ENCODE measurements at regions not wholly inside any gene's neighbourhood (a gene's known extent, or its start where the extent isn't known, plus 50 kb on each side); places are given as distances from the start of the nearest gene placed in this dataset.

DNA sequence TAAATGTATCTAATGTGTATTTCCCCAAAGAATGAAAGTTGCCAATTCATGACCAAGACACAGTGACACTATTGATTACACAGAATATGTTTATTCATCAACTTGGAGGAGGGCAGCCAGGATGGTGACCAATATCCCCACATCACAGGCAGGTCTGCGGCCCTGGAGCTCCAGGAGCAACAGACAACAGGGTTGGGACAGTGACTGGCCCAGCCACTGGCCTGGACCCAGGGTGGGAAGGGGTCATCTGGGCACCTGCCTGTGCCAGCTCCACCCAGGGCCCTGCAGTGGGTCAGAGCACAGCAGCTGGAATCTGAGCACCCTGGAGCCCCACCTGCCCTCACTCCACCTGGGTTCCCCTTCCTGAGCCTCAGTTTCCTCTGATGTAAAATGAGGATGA lies 466.1 kb downstream of the MATN1 start:
- no peaks in the 10 kb centered on the region for H3K9me3 Mint-ChIP-seq
- H3K4me3 Mint-ChIP-seq: no peak overlapping the region
- H3K4me1 Mint-ChIP-seq (ENCODE audit: low read depth): no peaks in the 10 kb centered on the region
- H3K36me3 Mint-ChIP-seq (ENCODE audit: low read depth): no peaks in the 10 kb centered on the region
- peaks cover 16% of the 10 kb centered on the region for H3K27me3 Mint-ChIP-seq
- no peak overlapping the region for H3K27ac Mint-ChIP-seq
- intact Hi-C loops (cut with micrococcal nuclease): no loop called here

DNA sequence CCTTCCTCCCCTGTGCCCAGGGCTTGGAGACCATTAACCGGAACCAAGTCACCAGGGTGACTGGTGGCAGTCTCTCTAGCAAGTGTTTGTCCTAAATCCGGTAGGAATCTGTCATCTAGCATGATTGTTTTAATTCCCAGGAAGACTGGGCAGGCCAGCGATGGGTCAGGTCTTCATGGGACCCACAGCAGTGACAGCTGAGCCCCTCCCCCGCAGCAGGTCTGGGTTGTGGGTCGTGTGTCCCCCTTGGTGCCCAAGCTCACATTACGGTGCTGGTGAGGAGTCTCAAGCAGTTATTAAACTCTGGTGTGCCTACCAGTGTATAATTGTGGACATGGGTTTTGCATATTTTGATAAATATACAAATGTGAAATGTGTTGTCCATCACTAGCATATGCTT lies 466.5 kb downstream of the MATN1 start:
- Mint-ChIP-seq H3K9me3 (no peaks in the 10 kb centered on the region), H3K36me3 (ENCODE audit: low read depth) (no peaks in the 10 kb centered on the region), H3K27me3 (peaks cover 16% of the 10 kb centered on the region), H3K27ac (no peak overlapping the region), H3K4me1 (ENCODE audit: low read depth) (no peaks in the 10 kb centered on the region), H3K4me3 (no peak overlapping the region)
- intact Hi-C loops (cut with micrococcal nuclease): no loop called here

DNA sequence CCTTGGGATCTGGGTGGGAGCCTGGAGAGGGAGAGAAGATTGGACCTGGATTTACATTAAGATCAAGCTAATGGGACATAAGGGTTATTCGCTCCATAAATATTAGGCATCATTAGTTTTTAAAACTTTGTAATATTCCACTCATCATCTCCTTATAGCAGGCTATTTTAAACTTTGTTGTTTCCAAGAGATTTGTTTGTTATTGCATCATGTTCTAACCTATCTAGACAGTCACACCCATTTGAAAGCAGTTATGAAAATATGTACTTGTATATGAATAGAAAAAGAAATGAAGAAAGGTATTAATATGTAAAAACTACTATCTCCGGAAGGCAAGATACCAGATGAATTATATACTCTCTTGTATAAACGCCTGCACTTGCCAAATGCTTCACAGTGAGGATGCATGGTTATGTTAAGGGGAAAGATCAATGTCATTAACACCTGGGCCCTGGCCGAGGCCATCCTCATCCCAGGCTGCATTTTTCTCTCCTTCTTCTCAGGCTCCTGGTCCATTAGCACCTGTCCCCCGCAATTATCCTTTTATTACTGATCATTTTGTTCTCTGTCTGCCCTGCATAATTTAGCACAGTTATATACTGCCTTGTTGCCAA lies 468.2 kb downstream of the MATN1 start:
- intact Hi-C loops (cut with micrococcal nuclease): no loop called here
- Mint-ChIP-seq H3K9me3 (no peaks in the 10 kb centered on the region), H3K4me1 (ENCODE audit: low read depth) (no peaks in the 10 kb centered on the region), H3K4me3 (no peak overlapping the region), H3K27me3 (peaks cover 14% of the 10 kb centered on the region), H3K36me3 (ENCODE audit: low read depth) (no peaks in the 10 kb centered on the region), H3K27ac (no peak overlapping the region)

DNA sequence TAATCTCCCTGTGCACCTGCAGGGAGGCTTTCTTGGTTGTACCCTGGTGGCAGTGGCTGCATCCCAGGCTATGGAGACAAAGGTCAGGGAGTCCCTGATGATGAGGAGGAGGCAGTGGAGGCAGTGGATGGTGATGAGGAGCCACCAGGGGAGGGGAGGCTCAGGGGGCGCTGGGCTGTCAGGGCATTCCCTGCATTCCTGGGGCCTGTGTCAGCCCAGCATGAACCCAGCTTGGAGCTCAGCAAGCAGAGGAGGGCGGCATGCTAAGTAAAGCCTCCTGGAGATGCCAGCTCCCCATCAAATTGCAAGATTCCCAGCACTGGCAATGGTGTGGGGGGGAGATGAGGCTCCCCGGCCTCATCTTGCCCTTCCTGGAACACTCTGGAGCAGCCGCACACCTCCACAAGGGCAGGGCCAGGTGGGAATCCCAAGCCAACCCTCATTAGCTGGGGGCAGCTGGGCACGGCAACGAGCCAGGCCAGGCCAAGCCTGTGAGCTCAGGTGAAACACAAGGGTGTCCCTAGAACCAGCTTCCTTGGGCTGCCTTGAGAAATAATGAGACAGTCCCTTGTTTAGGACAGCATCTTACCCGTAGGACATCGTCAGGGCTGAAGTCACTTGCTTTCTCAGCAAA lies 469.5 kb downstream of the MATN1 start:
- no peak overlapping the region for H3K27ac Mint-ChIP-seq
- H3K4me1 Mint-ChIP-seq (ENCODE audit: low read depth): no peaks in the 10 kb centered on the region
- H3K27me3 Mint-ChIP-seq: peaks cover 7% of the 10 kb centered on the region
- intact Hi-C loops (cut with micrococcal nuclease): no loop called here
- no peaks in the 10 kb centered on the region for H3K36me3 Mint-ChIP-seq (ENCODE audit: low read depth)
- H3K4me3 Mint-ChIP-seq: no peak overlapping the region
- H3K9me3 Mint-ChIP-seq: no peaks in the 10 kb centered on the region

DNA sequence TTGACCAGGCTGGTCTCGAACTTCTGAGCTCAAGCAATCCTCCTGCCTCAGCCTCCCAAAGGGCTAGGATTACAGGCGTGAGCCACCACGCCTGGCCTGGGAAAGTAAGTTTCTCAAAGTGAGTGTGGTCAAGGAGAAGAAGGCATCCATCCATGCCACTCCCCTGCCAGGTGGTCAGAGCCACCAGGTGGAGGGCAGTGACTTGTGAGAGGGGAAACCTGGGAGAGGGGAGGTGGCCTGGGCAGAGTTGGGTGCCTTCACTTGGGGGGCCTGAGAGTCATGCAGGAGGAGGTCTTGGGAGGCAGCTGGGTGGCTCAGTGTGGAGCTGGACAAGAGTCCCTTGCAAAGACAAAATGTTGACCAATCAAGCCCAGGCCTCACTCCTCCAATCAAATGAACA lies 470.0 kb downstream of the MATN1 start:
- Mint-ChIP-seq H3K4me3 (no peak overlapping the region), H3K4me1 (ENCODE audit: low read depth) (no peaks in the 10 kb centered on the region), H3K27ac (no peak overlapping the region), H3K27me3 (peaks cover 4% of the 10 kb centered on the region), H3K36me3 (ENCODE audit: low read depth) (no peaks in the 10 kb centered on the region), H3K9me3 (no peaks in the 10 kb centered on the region)
- intact Hi-C loops (cut with micrococcal nuclease): no loop called here

DNA sequence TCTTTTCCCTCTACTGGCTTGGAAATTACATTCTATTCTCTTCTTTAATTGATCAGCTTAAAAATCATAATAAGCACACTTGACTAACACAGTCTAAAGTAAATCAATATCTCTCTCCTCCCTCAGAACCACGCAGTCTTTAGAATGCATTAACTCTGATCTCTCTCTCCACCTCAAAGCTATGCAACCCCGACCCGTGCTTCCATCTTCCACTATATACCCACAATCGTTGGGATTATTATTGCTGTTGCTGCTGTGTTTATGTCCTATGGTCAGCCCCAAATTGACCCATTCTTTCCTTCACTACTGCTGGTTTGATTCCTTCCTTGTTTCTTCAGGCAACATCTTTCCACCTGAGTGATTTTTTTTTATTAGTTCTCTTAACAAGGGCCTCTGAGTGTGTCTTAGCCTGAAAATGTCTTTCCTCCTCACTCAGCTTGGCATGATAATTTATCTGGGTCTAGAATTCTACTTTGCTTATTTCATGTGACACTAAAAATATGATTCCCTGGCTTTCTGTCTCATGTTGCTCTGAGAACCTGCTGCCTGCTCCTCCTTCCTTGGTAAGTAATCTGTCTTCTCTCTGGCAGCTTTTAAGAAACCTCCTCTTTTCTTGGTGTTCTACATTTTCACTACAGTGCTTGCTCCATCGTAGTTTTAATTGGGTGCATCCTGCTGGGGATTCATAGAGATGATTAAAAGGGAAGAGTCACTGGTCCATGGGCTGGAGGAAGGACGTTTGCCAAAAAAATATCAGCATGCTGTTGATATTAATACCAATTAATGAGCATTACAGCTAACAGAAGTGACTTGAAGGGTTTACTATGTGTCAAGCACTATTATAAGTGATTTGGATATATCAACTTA lies 472.2 kb downstream of the MATN1 start:
- H3K27me3 Mint-ChIP-seq: peaks cover 4% of the 10 kb centered on the region
- no peak overlapping the region for H3K4me3 Mint-ChIP-seq
- H3K27ac Mint-ChIP-seq: no peak overlapping the region
- intact Hi-C loops (cut with micrococcal nuclease): no loop called here
- H3K36me3 Mint-ChIP-seq (ENCODE audit: low read depth): no peaks in the 10 kb centered on the region
- H3K4me1 Mint-ChIP-seq (ENCODE audit: low read depth): no peaks in the 10 kb centered on the region
- H3K9me3 Mint-ChIP-seq: no peaks in the 10 kb centered on the region

DNA sequence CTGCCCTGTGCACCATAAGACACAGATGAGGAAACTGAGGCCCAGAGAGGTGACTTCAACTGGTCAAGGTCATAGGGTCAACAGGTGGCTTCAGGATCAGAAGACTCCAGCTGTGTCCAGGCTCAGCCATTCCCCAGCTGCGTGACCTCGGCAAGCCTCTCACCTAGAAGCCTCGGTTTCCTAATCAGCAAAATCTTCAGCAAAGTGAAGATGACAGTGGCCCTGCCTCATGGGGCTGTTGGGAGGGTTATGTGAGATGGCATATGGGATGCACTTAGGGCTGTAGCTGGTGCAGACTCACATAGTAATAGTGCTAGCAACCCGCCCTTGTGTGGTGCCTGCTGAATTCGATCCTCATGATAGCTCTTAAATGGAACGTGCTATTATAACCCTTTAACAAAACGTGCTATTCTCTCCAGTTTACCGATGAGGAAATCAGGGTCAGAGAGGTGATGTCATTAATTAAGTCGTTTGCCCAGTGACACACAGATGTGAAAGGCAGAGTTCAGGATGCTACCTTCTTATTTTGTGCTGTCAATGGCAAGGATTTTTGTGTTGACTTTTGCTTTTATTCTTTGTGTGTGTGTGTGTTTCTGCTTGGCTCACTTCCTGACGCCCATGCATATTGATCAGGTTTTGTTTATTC lies 472.9 kb downstream of the MATN1 start:
- no peaks in the 10 kb centered on the region for H3K4me1 Mint-ChIP-seq (ENCODE audit: low read depth)
- peaks cover 4% of the 10 kb centered on the region for H3K27me3 Mint-ChIP-seq
- H3K9me3 Mint-ChIP-seq: no peaks in the 10 kb centered on the region
- no peak overlapping the region for H3K27ac Mint-ChIP-seq
- H3K4me3 Mint-ChIP-seq: no peak overlapping the region
- no peaks in the 10 kb centered on the region for H3K36me3 Mint-ChIP-seq (ENCODE audit: low read depth)
- intact Hi-C loops (cut with micrococcal nuclease): no loop called here

DNA sequence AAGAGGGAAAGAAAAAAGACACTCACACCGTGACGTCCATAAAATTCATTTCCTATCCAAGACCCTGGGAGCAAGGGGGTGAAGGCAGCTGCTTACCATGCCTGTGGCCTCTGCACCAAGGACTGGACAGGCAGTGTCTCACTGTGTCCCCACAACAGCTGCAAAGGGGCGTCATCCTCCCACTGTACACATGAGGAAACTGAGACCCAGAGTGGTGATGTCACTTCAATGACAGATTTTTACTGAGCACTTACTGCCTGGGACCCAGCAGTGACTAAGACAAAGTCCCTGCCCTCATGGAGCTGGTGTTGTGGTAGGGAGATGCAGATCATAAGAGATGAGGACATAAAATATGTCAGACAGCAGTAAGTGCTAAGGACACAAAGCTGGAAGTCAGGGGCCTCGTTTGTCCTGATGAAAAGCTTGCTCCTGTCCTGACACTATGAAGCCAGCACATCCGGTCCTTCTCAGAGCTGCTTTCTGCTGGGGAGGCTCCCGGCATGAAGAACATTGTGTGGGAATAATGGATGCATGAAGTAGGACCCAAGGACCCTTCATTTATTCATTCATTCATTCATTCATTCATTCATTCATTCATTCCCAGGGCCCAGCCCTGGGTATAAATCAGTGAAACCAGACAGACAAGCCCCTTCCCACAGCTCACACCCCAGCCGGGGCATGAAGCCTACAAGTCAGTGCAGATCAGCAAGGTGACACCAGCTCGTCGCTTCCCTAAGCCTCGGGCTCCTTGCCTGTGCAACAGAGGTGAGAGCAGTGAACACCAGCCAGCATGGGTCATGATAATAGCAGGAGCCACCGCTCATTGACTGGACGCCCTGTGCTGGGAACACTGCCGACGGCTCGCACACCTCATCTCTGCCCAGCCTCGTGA lies 473.7 kb downstream of the MATN1 start:
- H3K4me3 Mint-ChIP-seq: no peak overlapping the region

DNA sequence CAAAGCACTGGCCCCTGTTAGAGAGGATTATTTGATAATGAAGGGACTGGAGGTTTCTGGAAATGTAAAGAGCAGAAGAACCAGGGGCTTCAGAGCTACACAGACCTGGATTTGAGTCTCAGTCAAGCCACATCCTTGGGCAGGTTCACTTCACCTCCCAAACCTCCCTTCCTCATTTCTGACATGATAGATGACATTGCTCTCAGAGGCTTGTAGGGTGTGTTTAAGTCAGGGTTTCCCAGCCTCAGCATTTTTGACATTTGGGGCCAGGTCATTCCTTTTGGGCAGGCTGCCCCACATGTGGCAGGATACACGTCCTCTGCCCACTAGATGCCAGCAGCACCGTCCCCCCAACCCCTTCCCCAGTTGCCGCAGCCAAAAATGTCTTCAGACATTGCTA lies 474.6 kb downstream of the MATN1 start:
- Mint-ChIP-seq H3K9me3 (no peaks in the 10 kb centered on the region), H3K4me3 (no peak overlapping the region), H3K27me3 (peaks cover 3% of the 10 kb centered on the region), H3K4me1 (ENCODE audit: low read depth) (no peaks in the 10 kb centered on the region), H3K36me3 (ENCODE audit: low read depth) (no peaks in the 10 kb centered on the region), H3K27ac (no peak overlapping the region)
- intact Hi-C loops (cut with micrococcal nuclease): no loop called here

More for the DNA sequence above, 473.7 kb downstream of the MATN1 start:
- intact Hi-C loops (cut with micrococcal nuclease): no loop called here
- Mint-ChIP-seq H3K36me3 (ENCODE audit: low read depth) (no peaks in the 10 kb centered on the region), H3K27me3 (peaks cover 4% of the 10 kb centered on the region), H3K4me1 (ENCODE audit: low read depth) (no peaks in the 10 kb centered on the region), H3K9me3 (no peaks in the 10 kb centered on the region), H3K27ac (no peak overlapping the region)

DNA sequence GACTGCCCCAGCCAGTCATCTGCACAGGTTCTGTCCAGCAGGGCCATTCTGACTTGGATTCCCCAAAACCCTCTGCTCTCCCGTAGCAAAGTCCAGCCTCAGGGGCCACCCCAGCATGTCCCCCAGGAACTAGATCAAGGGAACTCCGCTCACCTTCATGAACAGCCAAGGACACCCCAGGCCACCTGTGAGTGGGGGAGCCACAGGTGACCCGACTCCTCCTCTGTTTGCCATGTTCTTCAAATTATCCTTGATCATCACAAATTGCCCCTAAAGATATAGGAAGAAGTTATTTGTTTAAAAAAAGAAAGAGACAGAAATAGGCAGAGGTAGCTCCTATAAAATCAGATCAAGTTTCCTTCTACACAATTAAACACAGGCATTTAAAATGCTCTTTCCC lies 475.0 kb downstream of the MATN1 start:
- Mint-ChIP-seq H3K9me3 (no peaks in the 10 kb centered on the region), H3K27me3 (peaks cover 2% of the 10 kb centered on the region), H3K4me3 (no peak overlapping the region), H3K36me3 (ENCODE audit: low read depth) (no peaks in the 10 kb centered on the region), H3K4me1 (ENCODE audit: low read depth) (no peaks in the 10 kb centered on the region), H3K27ac (no peak overlapping the region)
- intact Hi-C loops (cut with micrococcal nuclease): no loop called here

DNA sequence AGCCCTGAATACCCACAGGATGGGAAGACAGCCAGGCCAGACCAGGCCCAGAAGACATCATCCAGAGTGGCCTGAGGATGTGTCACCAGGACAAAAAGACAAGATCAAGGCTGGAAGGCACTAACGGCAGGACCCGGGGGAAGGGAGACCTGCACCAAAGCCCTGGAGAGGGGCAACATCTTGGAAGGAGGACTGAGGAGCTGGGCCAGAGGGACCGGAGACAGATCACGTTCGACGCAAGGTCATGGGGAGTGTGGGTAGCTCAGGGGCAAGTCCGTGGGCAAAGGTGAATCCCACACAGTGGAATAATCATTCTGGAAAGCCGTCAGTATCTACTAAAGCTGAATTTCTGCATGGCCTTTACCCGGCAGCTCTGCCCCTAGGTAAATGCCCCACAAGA lies 478.6 kb downstream of the MATN1 start:
- H3K27me3 Mint-ChIP-seq: peaks cover 8% of the 10 kb centered on the region
- H3K9me3 Mint-ChIP-seq: no peaks in the 10 kb centered on the region
- H3K4me1 Mint-ChIP-seq (ENCODE audit: low read depth): no peaks in the 10 kb centered on the region
- H3K27ac Mint-ChIP-seq: no peak overlapping the region
- H3K4me3 Mint-ChIP-seq: no peak overlapping the region
- H3K36me3 Mint-ChIP-seq (ENCODE audit: low read depth): no peaks in the 10 kb centered on the region
- intact Hi-C loops (cut with micrococcal nuclease): no loop called here

DNA sequence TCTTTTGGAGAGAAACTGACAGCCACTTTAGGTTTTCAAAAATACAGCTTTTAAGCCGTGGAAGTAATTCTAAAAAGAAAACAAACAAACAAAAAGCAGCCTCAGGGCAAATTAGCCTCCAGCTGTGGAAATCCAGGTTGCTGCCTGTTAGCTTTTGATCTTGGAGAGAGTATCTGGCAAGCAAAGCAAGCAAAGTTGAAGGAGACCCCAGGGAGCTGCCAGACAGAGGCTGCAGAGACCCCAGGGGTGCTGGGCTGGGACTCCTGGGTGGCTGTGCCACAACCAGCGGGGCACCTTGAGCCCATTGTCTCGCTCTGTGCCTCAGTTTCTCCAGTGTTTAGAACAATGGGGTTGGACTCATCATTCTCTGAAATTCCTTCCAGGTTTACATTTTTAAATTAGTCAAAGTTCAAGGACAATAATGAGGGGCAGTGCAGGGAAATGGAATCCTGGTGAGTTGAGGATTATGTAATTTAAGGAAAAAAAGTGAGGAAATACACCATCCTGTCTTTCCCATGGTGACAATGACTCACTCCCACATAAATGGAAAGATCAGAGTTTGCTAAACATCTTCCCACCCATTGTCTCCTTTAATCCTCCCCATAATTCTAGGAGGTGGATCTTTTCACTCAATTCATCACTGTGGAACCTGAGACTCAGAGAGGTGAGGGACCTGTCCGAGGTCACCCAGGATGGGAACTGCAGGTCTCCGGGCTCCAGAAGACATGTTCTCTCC lies 480.5 kb downstream of the MATN1 start:
- H3K36me3 Mint-ChIP-seq (ENCODE audit: low read depth): no peaks in the 10 kb centered on the region
- H3K9me3 Mint-ChIP-seq: no peaks in the 10 kb centered on the region
- no peak overlapping the region for H3K27ac Mint-ChIP-seq
- no peaks in the 10 kb centered on the region for H3K4me1 Mint-ChIP-seq (ENCODE audit: low read depth)
- H3K4me3 Mint-ChIP-seq: no peak overlapping the region
- H3K27me3 Mint-ChIP-seq: peaks cover 8% of the 10 kb centered on the region
- intact Hi-C loops (cut with micrococcal nuclease): no loop called here

DNA sequence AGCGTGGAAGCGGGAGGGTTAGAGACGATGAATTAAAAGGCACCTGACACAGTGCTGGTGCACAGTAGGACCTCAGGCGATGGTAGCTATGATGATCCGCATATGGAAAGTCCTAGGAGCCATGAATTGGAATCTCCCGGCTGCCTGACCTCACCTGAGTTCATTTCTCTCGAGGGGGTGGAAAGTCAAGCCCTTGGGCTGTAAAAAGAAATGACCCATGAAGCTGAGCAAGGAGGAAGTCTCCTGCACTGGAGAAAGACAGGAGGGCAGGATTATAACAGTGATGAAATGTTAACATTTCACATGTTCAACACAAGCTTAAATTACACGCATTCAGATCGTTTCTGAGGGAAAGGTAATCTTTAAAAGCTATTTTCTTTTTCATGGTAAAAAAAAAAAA lies 481.2 kb downstream of the MATN1 start:
- H3K9me3 Mint-ChIP-seq: no peaks in the 10 kb centered on the region

More for the DNA sequence above, 481.2 kb downstream of the MATN1 start:
- Mint-ChIP-seq H3K27me3 (peaks cover 8% of the 10 kb centered on the region), H3K27ac (no peak overlapping the region), H3K36me3 (ENCODE audit: low read depth) (no peaks in the 10 kb centered on the region), H3K4me3 (no peak overlapping the region), H3K4me1 (ENCODE audit: low read depth) (no peaks in the 10 kb centered on the region)
- intact Hi-C loops (cut with micrococcal nuclease): no loop called here

Data from dendritic cell treated with granulocyte-macrophage colony-stimulating factor and Interleukin-4, amounts not matched to agents 40 ng/mL and 50 ng/mL, for 4 days (primary cell).